Femur (tissue), 1 donor: ENCODE measurements at regions not wholly inside any gene's neighbourhood (a gene's known extent, or its start where the extent isn't known, plus 50 kb on each side); places are given as distances from the start of the nearest gene placed in this dataset.
A peak's percentile ranks its signal among the peaks of the same experiment; 100 is the strongest.

ENCODE experiments used
- DNase-seq: peaks from one replicate; pipeline ENCODE4 v3.0.0-alpha.2; 2017

- no peak for DNase-seq
Observed at GRCh38 chr3:177580437-177580836, 383.2 kb upstream of the TBL1XR1 start.

GRCh38 chr3:177585271-177585670 lies 388.0 kb upstream of the TBL1XR1 start:
- DNase-seq: no peak

- DNase-seq: no peak
Observed at GRCh38 chr3:177589041-177589650, 391.9 kb upstream of the TBL1XR1 start.

GRCh38 chr3:177589911-177590381 lies 392.7 kb upstream of the TBL1XR1 start:
- DNase-seq: peak; percentile 67

- DNase-seq: no peak
Observed at GRCh38 chr3:177590826-177591225, 393.5 kb upstream of the TBL1XR1 start.

- DNase-seq: peak; percentile 45
Observed at GRCh38 chr3:177591379-177591778, 394.1 kb upstream of the TBL1XR1 start.

- no peak for DNase-seq
Observed at GRCh38 chr3:177594096-177594495, 396.8 kb upstream of the TBL1XR1 start.

- no peak for DNase-seq
Observed at GRCh38 chr3:177595530-177596188, 398.4 kb upstream of the TBL1XR1 start.

- DNase-seq: peak; percentile 66
Observed at GRCh38 chr3:177596248-177596815, 399.1 kb upstream of the TBL1XR1 start.

- DNase-seq: peak; percentile 70
Observed at GRCh38 chr3:177596816-177597271, 399.6 kb upstream of the TBL1XR1 start.

- peak; percentile 89 for DNase-seq
Observed at GRCh38 chr3:177597311-177598096, 400.2 kb upstream of the TBL1XR1 start.

- no peak for DNase-seq
Observed at GRCh38 chr3:177598097-177598833, 401.0 kb upstream of the TBL1XR1 start.

- DNase-seq: no peak
Observed at GRCh38 chr3:177599326-177599725, 402.0 kb upstream of the TBL1XR1 start.

GRCh38 chr3:177599837-177600236 lies 402.6 kb upstream of the TBL1XR1 start:
- DNase-seq: no peak

- no peak for DNase-seq
Observed at GRCh38 chr3:177600411-177600810, 403.1 kb upstream of the TBL1XR1 start.

- DNase-seq: no peak
Observed at GRCh38 chr3:177601152-177601551, 403.9 kb upstream of the TBL1XR1 start.

GRCh38 chr3:177602601-177603147 lies 405.4 kb upstream of the TBL1XR1 start:
- DNase-seq: no peak

GRCh38 chr3:177603148-177603603 lies 405.9 kb upstream of the TBL1XR1 start:
- no peak for DNase-seq

GRCh38 chr3:177604181-177604580 lies 406.9 kb upstream of the TBL1XR1 start:
- no peak for DNase-seq

- DNase-seq: no peak
Observed at GRCh38 chr3:177606891-177607290, 409.6 kb upstream of the TBL1XR1 start.

GRCh38 chr3:177607589-177607988 lies 410.3 kb upstream of the TBL1XR1 start:
- no peak for DNase-seq

GRCh38 chr3:177608443-177608842 lies 411.2 kb upstream of the TBL1XR1 start:
- no peak for DNase-seq
